ENCODE measurements at regions not wholly inside any gene's neighbourhood (a gene's known extent, or its start where the extent isn't known, plus 50 kb on each side); places are given as distances from the start of the nearest gene placed in this dataset.
A peak's percentile ranks its signal among the peaks of the same experiment; 100 is the strongest.

- H3K27ac Mint-ChIP-seq = no peak overlapping the region
- no peak for TF ChIP-seq CTCF (IDR thresholded peaks at IDR 0.05)
- no peak for TF ChIP-seq EZH2 (IDR thresholded peaks at IDR 0.05; ENCODE audit: borderline replicate concordance, insufficient read depth, low read depth, low read length, poor library complexity, severe bottlenecking)
- H3K9me3 ChIP-seq (ENCODE audit: control extremely low read depth in 1 of 3, control insufficient read depth in 2 of 3, insufficient read depth in 1 of 3, low read length in 2 of 3) = no peaks in the 10 kb centered on the region
- H3K9ac ChIP-seq (ENCODE audit: low read length) = no peak overlapping the region
- no peak for DNase-seq
- no peaks in the 10 kb centered on the region for H3K36me3 ChIP-seq (replicated peaks in 1 of 2; ENCODE audit: control extremely low read depth in 1 of 2, control insufficient read depth in 1 of 2, extremely low read depth in 1 of 2, insufficient read depth in 2 of 2, low read length in 1 of 2)
- H3K27me3 ChIP-seq (replicated peaks in 1 of 4; ENCODE audit: control extremely low read depth in 1 of 4, control insufficient read depth in 3 of 4, insufficient read depth in 4 of 4, low read length in 3 of 4) = no peaks in the 10 kb centered on the region
- no peak overlapping the region for H2AFZ ChIP-seq (ENCODE audit: insufficient read depth, low read depth, low read length, poor library complexity, severe bottlenecking)
- intact Hi-C loops (cut with micrococcal nuclease) = no loop called here
- H3K4me3 ChIP-seq (ENCODE audit: control extremely low read depth in 1 of 5, extremely low read depth in 1 of 5, insufficient read depth in 1 of 5, low read depth in 2 of 5, low read length in 4 of 5) = no peak overlapping the region
- ChIA-PET POLR2A (no interaction called here), CTCF (no interaction called here)
- H3K4me2 ChIP-seq (replicated peaks; ENCODE audit: low read depth, low read length, poor library complexity, severe bottlenecking) = no peak overlapping the region
- ATAC-seq (ENCODE audit: low read depth) = no peak
- 76% methylated on average over 2 of the region's 2 CpGs for WGBS (ENCODE audit: insufficient coverage)
- H3K27me3 Mint-ChIP-seq = no peaks in the 10 kb centered on the region
- no peak overlapping the region for H3K4me3 Mint-ChIP-seq
- H3K4me1 ChIP-seq (ENCODE audit: control insufficient read depth in 2 of 2, insufficient read depth in 2 of 2, low read length in 2 of 2) = no peaks in the 10 kb centered on the region
- H4K20me1 ChIP-seq (ENCODE audit: control insufficient read depth, insufficient read depth, low read length, poor library complexity, severe bottlenecking) = no peaks in the 10 kb centered on the region
- H3K4me1 Mint-ChIP-seq = no peaks in the 10 kb centered on the region
- no peaks in the 10 kb centered on the region for H3K79me2 ChIP-seq (ENCODE audit: control insufficient read depth, insufficient read depth, low read length)
- H3K27ac ChIP-seq (ENCODE audit: low read length in 2 of 2) = no peak overlapping the region
- H3K9me3 Mint-ChIP-seq (ENCODE audit: insufficient read depth) = no peaks in the 10 kb centered on the region
Measured at GRCh38 chr4:136687596-136687995, 844.7 kb downstream of the PCDH18 start.

- intact Hi-C loops (cut with micrococcal nuclease) = no loop called here
- ATAC-seq (ENCODE audit: low read depth) (no peak), DNase-seq (peak; percentile 2)
- H3K27me3 ChIP-seq (replicated peaks in 1 of 4; ENCODE audit: control extremely low read depth in 1 of 4, control insufficient read depth in 3 of 4, insufficient read depth in 4 of 4, low read length in 3 of 4) = no peaks in the 10 kb centered on the region
- POLR2A ChIA-PET = no interaction called here
- H3K36me3 ChIP-seq (replicated peaks in 1 of 2; ENCODE audit: control extremely low read depth in 1 of 2, control insufficient read depth in 1 of 2, extremely low read depth in 1 of 2, insufficient read depth in 2 of 2, low read length in 1 of 2) = no peaks in the 10 kb centered on the region
- H3K27ac ChIP-seq (ENCODE audit: low read length in 2 of 2) = no peak overlapping the region
- no peaks in the 10 kb centered on the region for H3K4me1 ChIP-seq (ENCODE audit: control insufficient read depth in 2 of 2, insufficient read depth in 2 of 2, low read length in 2 of 2)
- H3K79me2 ChIP-seq (ENCODE audit: control insufficient read depth, insufficient read depth, low read length) = no peaks in the 10 kb centered on the region
- WGBS (ENCODE audit: insufficient coverage) = 94% methylated on average over 6 of the region's 6 CpGs
- TF ChIP-seq EZH2 (IDR thresholded peaks at IDR 0.05; ENCODE audit: borderline replicate concordance, insufficient read depth, low read depth, low read length, poor library complexity, severe bottlenecking) (no peak), CTCF (IDR thresholded peaks at IDR 0.05) (no peak)
- H3K4me3 ChIP-seq (ENCODE audit: control extremely low read depth in 1 of 5, extremely low read depth in 1 of 5, insufficient read depth in 1 of 5, low read depth in 2 of 5, low read length in 4 of 5) = no peak overlapping the region
- CTCF ChIA-PET = no interaction called here
- H3K4me2 ChIP-seq (replicated peaks; ENCODE audit: low read depth, low read length, poor library complexity, severe bottlenecking) = no peak overlapping the region
- Mint-ChIP-seq H3K4me3 (no peak overlapping the region), H3K27ac (no peak overlapping the region), H3K4me1 (no peaks in the 10 kb centered on the region), H3K27me3 (no peaks in the 10 kb centered on the region), H3K9me3 (ENCODE audit: insufficient read depth) (no peaks in the 10 kb centered on the region)
- no peaks in the 10 kb centered on the region for H3K9me3 ChIP-seq (ENCODE audit: control extremely low read depth in 1 of 3, control insufficient read depth in 2 of 3, insufficient read depth in 1 of 3, low read length in 2 of 3)
- H4K20me1 ChIP-seq (ENCODE audit: control insufficient read depth, insufficient read depth, low read length, poor library complexity, severe bottlenecking) = no peaks in the 10 kb centered on the region
- H2AFZ ChIP-seq (ENCODE audit: insufficient read depth, low read depth, low read length, poor library complexity, severe bottlenecking) = no peak overlapping the region
- no peak overlapping the region for H3K9ac ChIP-seq (ENCODE audit: low read length)
Measured at GRCh38 chr4:136687118-136687517, 845.2 kb downstream of the PCDH18 start.
